Inflammatory macrophage treated with lipopolysaccharide for 1 hour (primary cell): ENCODE measurements at regions not wholly inside any gene's neighbourhood (a gene's known extent, or its start where the extent isn't known, plus 50 kb on each side); places are given as distances from the start of the nearest gene placed in this dataset.
A peak's percentile ranks its signal among the peaks of the same experiment; 100 is the strongest.

Experiments used
- DNase-seq, 2 donors: peaks; one replicate each; pipeline ENCODE4 v3.0.0-alpha.2; 2020 to 2022

DNA sequence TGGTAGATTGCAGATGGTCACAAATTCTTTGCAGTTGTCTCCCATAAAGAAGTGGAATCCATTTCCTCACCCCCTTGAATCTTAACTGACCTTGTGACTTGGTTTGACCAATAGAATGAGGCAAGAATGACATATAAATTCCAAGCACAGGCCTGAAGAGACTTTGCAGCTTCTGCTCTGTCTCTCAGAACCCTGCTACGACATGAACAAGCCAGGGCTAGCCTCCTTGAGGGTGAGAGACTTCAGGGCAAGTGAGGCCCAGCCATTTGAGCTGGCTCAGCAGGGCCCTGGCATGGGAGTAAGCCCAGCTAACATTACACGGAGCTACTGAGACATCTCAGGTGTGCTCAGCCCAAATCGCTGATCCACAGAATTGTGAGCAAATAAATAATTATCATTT is 216.3 kb upstream of the MAN1A1 start:
- DNase-seq = no peak

DNA sequence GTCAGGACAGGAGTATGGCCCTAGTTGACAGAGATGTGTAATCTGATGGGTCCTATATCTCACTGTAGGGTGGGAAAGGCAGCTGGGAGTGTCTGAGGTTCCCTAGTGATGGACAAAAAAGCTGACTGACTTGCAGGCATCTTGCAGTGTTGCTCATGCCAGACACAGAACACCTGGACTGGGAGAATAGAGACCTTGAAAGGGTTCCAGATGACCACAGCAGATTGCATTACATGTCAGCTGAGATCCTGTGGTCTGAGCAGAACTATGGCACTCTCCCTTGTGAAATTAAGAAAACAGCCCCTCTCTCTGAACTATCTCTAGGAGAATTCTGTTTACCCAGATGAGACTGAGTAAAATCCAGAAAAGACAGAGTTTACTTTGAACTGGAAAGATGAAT is 212.6 kb upstream of the MAN1A1 start:
- no peak for DNase-seq

DNA sequence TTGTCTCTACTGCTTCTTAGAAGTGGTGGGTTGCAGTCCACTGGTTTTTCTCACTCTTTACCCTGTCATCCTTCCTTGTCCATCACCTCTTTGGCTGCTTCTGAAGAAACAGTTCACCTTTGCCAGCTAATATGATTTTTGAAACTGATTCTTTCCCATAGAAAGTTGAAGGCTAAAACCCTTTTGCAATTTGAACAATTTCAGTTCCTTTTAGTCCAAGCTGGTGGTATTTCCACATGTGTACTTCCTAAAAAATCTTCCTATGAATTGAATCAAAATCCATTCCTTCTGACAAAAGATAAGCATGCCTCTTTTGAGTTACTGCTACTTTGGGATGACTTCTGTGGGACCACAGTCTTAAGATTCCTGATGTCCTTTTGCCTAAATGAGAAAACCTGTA is 210.0 kb upstream of the MAN1A1 start:
- DNase-seq = peak; percentile 46 to 51

DNA sequence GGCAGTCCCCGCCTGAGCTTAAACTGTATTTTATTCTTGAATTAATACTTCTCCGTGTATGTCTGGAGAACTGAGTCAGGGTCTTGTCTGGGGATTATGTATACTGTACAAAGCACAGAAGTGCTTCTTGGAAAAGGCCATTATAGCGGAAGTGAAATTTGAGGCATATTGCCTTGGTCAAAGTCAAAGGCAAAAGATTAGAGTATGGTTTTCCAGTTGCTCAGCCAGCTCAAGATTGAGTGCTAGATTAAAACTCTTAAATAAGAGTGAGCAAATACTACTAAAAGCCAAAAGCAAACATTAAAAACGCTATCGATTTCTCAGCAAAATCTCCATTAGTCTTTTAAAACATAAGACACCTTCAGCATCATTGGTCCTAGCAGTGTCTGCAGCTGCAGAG is 207.7 kb upstream of the MAN1A1 start:
- DNase-seq = no peak

DNA sequence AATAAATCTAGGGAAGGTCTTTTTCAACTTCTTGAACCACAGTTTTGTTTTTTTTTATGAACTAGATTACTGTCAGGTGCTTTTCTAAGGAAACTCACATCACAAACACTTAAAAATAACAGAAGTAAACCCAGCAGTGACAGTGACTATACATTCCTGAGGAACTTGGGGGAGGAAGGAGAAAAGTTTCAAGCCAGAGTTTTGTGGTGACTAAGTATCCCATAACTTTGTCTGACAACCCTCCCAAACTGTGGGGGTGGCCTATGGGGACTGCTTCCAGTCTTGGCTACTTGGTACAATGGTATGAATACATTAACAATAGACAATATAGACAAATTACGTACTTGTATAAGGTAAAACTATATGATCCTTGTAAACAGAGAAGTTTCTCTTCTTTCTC is 202.5 kb upstream of the MAN1A1 start:
- peak in 1 of 2 donors; percentile 33 for DNase-seq

DNA sequence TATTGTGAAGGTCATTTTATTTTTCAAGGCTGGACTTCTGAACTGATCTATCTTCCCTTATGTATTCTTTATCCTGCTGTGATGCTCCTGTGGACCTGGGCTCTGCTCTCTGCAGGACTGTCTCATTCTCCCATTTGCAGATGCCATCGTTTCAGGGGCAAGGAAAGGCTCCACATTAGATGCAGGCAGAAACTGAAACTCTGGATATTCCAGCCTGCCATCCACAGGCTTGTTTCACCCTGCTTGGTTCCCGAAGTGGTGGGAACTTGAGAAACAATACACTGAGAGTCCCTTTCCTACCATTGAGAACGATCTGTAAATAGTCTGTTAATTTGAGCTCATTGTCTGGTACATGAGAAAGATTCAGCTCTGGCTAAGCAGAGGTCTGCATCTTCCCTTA is 197.5 kb upstream of the MAN1A1 start:
- no peak for DNase-seq

DNA sequence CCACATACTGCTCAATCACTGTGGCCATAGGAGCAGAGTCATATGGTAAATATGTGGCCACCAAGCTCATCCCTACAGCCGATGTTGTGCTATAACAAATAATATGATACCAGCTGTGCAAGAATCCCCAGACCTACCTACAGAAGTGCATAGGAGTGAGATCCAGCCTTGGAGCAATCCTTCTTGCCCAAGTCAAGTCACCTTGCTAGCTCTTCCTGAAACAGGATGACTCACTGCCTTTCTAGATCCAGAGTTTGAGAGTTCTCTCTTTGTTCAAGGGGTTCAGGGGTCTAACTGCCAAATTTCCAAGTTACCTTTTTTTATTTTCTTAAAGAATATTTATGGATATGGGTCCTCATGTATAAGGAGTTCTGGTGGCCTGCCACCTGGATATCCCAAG is 195.7 kb upstream of the MAN1A1 start:
- DNase-seq = no peak

DNA sequence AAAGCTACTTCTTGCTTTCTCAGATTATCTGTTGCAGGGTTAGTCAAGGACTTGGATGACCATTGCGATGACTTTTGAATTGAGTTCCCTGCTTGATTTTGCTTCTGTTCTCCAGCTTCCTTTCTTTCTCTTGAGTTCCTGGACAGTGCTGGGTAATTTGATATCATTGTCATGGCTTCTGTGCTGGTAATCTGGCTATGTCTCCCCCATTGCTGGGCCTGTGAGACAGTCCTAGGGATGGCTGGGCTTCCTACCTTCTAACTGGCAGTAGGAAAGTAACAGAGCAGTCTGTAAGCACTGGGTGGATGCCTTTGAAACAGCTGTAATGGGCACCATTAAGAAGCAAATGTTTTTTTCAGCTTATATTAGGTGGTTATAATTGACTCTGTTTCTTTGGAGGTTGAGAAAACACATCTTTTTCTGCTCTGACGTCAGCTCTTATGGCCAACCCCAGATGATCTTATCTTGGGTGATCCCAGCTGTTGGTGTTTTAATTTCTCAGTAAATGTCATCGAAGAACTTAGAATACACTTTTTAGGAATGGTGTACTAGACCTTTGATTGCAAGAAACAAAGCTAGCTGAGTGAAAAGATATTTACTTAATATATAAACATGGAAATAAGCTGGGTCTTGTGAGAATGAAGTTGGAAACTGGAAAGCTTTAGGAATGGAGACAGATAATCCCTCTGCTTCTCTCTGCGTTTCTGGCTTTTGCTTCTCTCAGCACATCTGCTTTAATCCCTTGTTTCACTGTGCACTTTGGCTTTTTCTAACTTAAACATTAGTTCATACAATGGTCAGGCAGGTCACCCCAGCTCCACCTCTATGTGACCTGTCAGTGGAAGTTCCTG is 195.0 kb upstream of the MAN1A1 start:
- no peak for DNase-seq

DNA sequence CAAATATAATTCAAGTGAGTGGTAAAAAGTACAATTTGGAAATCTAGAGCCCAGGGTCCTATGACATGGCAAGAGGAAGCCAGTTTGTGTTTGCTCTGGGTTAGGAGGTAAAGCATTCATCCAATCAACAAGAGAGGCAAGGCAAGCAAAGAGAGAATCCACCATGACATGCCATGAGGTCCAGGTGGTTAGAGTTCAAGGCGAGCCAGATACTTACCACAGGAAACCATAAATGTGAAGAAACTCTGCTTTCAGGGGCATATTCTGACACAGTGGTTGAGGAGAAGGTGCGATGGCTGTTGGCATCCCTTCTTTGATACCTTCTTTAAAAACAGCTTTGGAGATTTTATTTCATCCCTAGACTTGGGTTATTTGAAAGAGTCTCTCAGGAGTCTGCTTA is 193.8 kb upstream of the MAN1A1 start:
- DNase-seq = no peak

DNA sequence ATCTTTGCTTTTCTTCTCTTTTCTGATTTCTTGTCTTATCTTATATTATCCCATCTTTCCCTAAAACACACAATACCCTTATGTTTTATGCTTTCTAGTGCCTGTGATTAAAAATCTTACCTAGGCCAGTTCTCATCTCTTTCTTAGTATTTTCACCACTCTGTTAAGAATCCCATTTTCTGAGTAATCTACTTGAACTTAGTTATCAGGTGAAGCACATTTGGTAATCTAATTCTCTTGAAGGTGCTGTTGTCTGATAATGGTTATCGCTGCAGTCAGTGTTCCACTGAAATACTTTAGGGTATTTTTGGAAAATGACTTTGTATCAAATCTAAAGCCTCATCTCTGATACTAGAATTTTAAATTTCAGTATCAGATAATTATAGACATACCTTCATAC is 192.5 kb upstream of the MAN1A1 start:
- DNase-seq = no peak

DNA sequence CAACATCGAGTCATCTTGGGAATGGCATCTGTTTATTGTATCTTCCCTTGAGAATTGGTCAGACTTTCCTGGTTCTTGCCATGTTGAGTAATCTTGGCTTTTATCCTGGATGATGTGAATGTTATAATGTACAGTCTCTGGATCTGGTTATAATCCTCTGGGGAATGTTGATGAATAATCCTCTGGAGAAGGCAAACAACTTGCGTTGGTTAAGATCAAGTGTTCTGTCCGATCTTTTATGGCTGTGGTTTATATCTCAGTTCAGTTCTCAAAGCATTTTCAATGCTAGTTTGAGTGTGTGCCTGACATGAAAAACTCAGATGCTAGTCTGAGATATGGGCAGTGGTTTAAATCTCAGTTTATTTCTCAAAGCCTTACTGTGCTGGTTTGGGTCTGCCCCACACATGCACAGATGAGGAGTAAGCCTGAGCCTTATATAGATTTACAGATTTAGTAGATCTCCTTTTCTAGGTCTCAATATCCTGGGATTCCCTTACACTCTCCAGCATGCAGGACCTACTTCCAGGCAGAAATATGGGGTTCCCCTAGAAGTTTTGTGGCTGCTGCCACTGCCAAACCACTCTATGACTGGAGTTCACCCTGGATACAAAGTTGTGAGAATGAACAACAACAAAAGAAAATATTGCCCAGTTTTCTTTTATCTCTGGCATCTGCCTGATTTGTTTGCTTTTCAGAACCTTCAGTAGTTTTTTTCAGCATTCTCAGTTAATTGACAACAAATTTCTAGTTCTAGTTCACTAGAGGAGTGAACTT is 191.8 kb upstream of the MAN1A1 start:
- no peak for DNase-seq

DNA sequence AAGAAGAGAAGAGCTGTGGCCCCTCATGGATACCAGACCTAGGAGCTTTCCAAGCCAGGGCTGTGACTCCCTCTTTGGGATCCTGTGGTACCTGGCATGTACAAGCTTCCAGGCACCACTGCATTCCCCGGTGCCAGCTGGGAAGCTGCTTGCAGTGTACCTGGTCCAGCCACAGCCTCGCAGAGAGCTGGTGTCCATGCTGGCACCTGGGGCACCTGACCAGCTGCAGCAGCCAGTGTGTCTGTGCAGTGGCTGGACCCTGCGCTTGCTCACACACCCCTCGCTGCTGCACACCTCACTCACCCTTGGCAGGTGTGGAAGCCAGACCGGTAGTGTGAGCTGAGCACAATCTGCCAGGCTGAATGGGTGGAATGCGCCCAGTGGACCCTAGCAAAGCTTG is 190.9 kb upstream of the MAN1A1 start:
- DNase-seq = no peak

DNA sequence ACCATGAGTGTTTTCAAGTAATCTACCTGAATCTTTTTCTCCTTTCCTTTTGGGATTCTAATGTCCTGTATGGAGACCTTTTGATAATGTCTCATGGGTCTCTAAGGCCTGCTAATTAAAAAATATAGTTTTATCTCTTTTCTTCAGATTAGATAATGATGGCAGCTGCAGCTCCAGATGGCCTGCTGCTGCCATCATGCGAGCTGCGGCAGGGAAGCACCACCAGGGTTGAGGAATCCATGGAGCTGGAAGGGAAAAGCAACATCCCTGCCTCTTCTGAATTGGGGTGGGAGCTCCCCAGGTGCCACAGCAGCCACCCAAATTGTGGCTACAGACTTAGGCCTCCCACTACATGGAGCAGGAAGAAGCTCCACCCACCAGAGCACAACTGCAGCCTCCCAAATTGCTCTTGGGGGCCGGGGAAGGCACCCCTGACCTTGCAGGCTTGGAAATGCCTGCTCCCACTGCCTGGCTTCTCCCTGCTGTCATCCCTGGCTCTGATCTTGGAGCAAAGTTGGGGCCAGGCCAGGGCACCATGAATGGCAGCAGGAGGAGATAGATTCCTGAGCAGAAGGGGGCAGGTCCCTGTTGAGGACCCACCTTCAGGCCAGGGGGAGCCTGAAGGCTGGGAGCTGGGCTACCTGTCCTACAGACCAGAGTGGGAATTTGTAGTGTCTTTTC is 189.6 kb upstream of the MAN1A1 start:
- DNase-seq = no peak

DNA sequence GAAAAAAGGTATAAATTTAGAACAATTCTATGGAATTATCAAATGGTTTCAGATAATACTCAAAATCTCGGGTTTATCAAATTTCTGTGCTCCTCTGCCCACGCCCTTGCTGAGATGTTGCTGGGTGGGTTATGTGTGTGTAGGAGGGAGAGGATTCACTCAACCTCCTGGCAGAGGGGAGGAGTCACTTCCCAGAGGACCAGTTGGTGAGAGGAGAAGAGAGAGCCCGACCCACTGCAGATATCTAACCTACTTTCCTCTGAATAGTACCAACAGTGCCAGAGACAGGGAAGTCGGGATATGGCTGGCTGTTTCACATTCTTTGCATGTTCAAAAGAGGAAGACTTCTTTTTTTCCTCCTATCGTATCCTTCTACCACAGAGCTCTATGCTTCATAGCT is 187.1 kb upstream of the MAN1A1 start:
- no peak for DNase-seq

DNA sequence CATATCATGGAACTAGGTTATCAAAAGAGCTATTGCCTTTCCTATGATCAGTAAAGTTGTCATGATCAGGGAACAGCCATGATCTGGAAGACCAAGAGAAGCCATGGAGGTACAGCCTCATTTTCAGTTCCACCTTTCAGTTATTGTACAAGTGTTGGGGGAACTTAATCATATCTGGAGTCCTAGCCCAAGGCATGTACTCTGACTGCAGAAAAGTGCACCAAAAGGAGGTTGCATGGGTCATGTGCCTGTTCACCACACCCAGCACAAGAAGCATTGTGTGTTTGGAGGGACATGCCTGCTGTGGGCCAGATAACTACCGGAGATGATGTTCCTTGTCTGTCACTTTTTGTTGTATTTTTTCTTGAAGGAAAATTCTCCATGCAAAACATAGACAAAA is 185.8 kb upstream of the MAN1A1 start:
- no peak for DNase-seq

DNA sequence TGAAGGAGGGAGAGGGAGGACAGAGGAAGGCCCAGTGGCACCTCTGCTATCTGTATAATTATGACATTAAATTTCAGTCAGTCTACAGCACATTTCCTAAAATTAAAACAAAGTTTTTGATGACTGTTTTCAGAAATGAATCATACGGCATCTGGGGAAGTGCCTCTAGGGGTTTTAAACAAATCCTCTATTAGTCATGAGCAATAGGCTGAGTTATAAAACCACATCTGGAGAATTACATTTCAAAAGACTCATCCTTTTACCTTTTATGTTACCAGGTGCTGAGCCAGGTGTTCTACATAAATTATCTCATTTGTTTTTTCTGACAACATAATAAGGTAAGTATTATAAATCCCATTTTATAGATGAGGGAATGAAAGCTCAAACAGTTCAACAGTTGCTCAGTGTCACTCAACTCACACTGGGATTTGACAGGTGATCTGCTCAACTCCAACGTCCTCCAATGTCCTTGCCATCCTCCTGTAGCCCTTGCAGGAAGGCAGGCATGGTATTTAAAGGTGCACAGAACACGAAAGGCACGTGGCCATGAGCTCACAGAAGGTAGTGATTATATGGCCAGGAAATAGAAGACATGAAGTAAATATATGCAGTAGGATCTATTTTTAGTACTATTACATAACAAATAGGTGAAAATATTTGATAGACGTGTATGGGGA is 184.2 kb upstream of the MAN1A1 start:
- peak; percentile 15 to 26 for DNase-seq

DNA sequence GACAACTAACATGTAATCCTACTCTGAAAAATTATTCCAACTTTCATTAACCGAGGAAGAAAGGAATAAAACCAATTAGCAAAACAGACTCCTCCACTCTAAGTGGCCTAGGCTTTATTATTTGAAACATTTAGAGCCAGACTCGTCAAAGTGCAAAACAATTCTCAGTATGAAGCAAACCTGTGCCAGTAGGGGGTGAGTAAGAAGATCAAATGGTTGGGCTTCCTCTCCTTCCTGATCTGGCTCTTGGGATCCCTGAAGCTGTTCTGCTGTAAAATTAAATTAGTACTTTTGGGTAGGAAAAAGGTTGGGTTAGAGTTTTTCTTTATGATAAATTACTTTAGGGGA is 177.6 kb upstream of the MAN1A1 start:
- no peak for DNase-seq

DNA sequence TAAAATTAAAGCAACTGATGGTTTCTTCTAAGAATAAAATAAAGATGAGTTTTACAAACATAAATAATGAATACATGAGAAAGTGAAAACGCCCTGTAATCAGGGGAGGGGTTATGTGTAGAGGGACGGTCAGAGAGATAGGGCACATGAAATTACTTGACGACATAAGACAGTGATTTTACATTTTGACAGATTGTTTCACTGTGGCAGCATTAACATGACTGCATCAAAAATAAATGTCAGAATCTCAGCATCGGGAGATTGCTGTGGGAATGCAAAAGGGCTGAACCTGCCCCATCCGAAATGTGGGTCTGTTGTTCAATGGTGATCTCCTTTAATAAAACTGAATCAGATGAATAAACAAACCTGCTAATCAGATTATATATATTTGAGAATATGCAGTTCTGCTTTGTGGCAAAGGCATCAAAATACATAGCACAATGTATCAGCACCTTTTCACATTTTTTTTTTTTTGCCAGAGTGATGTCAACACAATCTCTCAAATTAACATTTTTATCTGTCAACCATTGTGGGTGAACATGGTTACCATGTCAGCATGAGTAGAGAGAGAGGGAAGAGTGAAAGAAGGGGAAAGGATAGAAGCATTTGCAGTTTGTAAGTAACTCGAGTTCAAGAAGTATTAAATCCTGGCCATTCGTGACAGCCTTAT is 177.1 kb upstream of the MAN1A1 start:
- no peak for DNase-seq

DNA sequence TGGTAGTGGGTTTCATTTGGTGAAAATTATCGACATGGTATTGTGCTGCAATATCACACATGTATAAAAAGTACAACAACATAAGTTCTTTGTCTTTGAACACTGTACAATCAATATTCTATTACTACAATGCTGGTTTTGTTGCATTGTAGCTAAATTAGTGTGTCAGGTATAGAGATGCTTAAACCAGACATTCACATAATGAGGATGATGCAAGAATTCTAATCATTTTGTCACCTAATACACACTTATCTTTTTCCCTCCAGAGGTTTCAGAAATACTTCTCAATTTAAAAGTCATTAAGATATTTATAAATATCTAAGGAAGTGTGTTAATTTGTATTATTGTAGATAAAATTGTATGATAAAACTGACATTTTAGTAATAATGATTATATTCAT is 174.8 kb upstream of the MAN1A1 start:
- DNase-seq = no peak

DNA sequence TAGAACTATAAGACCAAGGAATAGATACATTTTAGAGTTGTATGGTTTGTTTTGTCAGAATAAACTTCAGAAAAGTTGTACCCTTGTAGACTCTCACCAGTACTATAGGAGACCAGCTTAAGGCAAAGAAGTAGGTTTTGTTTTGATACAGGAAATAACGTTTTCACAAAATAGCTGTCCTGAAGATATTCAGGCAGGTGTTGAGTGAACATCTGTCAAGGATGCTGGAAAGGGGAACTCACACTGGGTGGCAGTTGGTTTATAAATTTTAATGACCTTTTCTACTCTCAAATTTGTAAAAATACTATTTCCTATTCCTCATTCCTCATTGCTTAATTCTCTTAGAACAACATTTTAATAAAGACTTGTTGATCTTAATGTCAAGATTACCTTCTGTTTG is 174.0 kb upstream of the MAN1A1 start:
- no peak for DNase-seq

DNA sequence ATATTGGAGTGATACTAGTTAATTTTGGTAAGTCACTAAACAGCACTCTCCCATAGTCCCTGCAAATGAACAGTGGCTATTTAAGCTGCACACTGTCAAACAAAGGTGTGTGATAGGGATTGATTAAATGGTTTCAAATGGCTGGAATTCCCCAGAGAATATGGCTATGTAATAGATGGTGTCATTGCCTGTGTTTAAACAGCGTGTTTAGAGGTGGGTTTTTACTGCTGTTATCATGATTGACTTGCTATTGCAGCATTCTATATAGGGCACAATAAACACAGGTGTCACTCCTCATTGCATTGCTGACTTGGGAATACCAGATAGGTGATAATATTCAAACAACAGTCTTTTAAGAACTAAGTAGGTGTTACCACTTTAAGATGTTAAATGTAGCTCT is 171.7 kb upstream of the MAN1A1 start:
- DNase-seq = no peak

DNA sequence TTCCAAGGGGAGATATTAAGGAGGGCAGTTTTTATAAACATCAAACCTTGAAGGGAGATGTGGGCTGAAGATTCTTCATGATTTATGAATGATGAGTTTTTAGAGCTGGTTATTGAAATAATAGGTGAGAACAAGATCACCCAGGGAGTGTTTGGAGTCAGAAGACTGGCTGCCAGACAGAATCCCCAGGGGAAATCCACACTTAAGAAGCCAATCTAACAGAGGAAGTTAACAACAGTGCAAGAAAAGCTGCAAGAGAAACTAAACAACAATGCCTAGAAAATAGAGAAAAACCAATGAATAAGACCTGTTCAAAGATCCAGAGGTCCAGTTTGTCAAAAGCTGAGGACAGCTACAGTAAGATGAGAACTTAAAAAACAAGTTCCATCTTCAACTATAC is 167.9 kb upstream of the MAN1A1 start:
- DNase-seq = peak in 1 of 2 donors; percentile 10

DNA sequence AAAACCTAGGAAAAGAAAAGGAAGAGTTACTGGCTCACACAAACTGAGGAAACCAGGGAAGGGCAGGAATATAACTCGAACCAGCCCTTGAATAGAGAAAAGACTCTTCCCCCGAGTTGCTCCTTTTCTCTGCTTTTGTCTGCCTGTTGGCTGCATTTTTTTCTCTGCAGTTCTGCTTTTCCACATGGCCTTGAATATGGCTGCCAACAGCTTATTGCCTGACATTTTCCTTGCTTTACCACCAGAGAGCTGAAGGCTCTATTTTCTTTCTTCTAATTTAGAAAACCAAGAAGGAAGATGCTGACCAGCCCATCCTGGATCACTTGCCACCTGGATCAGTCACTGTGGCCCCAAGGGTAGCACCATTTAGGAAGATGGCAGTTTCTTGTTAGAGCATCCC is 164.8 kb upstream of the MAN1A1 start:
- no peak for DNase-seq
